Activated CD8-positive, alpha-beta memory T cell treated with anti-CD3 and anti-CD28 coated beads, Interleukin-2, amount 50 U/mL, for 24 hours (primary cell): ENCODE measurements at regions not wholly inside any gene's neighbourhood (a gene's known extent, or its start where the extent isn't known, plus 50 kb on each side); places are given as distances from the start of the nearest gene placed in this dataset.

Experiments used
- DNase-seq: peaks from one replicate; pipeline ENCODE4 v3.0.0-alpha.2; 2020; ENCODE audit errors: extremely low read depth

DNA sequence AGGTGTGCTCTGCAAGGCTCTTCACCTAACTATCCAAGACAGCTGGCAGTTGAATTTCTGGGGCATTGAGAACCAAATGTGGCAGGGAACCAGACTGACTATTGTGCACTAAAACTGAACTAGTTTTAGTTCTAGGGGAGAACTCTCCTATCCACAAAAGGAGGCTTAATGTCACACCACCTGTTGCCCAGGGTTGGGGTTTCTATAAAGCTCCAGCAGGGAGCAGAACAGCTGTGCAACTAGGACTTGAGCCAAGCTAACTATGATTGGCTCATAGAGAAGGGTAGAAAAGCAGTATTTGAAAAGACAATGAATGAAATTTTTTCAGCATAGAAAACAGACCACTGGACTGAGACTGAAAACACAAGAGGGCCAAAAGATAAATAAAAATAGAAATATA is 53.3 kb upstream of the FGGY start:
- no peak for DNase-seq

DNA sequence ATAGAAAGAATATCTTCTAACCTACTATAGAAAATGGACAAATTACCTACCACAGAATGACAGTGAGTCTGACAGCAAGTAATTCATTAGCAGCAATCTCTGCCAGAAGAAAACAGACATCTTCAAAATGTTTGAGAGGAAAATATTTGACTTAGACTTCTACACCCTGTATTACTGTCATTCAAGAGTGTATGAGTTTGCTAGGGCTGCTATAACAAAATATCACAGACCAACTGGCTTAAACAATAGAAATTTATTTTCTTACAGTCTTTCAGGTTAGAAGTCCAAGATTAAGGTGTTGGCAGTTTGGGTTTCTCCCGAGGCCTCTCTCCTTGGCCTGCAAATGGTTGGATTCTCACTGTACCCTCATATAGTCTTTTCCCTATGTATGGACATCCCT is 52.9 kb upstream of the FGGY start:
- DNase-seq, result no peak

DNA sequence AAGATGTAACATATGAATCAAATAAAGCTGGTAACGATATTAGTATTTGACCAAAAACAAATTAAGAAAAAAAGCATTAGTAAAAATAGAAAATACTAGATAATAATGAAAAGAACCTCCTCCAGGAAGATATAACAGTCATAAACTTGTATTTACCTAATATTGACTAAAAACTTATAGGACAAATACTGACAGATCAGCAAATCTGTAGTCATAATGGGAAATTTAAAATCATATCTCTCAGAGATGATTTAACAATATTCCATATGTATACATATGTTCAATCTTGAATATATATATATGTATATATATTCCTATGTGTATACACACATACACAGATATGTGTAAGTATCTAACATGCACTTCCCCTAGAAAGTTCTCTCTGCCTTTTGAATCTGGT is 52.0 kb upstream of the FGGY start:
- DNase-seq, result no peak
